ENCODE measurements at regions not wholly inside any gene's neighbourhood (a gene's known extent, or its start where the extent isn't known, plus 50 kb on each side); places are given as distances from the start of the nearest gene placed in this dataset.

GRCh38 chr6:14804001-14804784, 441.7 kb upstream of the JARID2 start:
- H3K36me3 ChIP-seq (ENCODE audit: control insufficient read depth, insufficient read depth, low read length): no peaks in the 10 kb centered on the region
- H3K9me3 ChIP-seq (ENCODE audit: control insufficient read depth, insufficient read depth, low read depth, low read length): no peaks in the 10 kb centered on the region
- in situ Hi-C loops (cut with HindIII; ENCODE audit: low pct_unique_long_range_greater_than_20kb, low sequenced_read_pairs): no loop called here
- H3K27me3 ChIP-seq (ENCODE audit: control insufficient read depth, insufficient read depth, low read length): no peaks in the 10 kb centered on the region
- H3K27ac ChIP-seq (ENCODE audit: low read length): no peak overlapping the region
- TF ChIP-seq POLR2AphosphoS5 (IDR thresholded peaks at IDR 0.05; ENCODE audit: low read depth, low read length): no peak
- no peak for TF ChIP-seq CTCF (IDR thresholded peaks at IDR 0.05)
- TF ChIP-seq SIN3A (IDR thresholded peaks at IDR 0.05; ENCODE audit: borderline replicate concordance, insufficient read depth, low read depth, low read length): no peak
- TF ChIP-seq TCF7L2 (IDR thresholded peaks at IDR 0.05; ENCODE audit: low read depth, low read length): no peak
- TF ChIP-seq REST (IDR thresholded peaks at IDR 0.05; ENCODE audit: insufficient read depth in 1 of 2, low read depth in 2 of 2, low read length in 1 of 2): no peak
- ChIA-PET POLR2A (no interaction called here), CTCF (no interaction called here)
- H3K4me1 ChIP-seq (ENCODE audit: control insufficient read depth, insufficient read depth, low read length): no peaks in the 10 kb centered on the region
- no peak overlapping the region for H3K4me3 ChIP-seq (ENCODE audit: low read depth in 2 of 2, low read length in 2 of 2)
- no TSS peak for BruUV-seq (replicated peaks)
- DNase-seq (ENCODE audit: low read depth, low spot score): no peak
- no peak for ATAC-seq
- intact Hi-C loops (cut with micrococcal nuclease; ENCODE audit: unreplicated experiment): no loop called here

GRCh38 chr6:14804785-14805210, 441.1 kb upstream of the JARID2 start:
- no peaks in the 10 kb centered on the region for H3K36me3 ChIP-seq (ENCODE audit: control insufficient read depth, insufficient read depth, low read length)
- no peak for DNase-seq (ENCODE audit: low read depth, low spot score)
- H3K27ac ChIP-seq (ENCODE audit: low read length): no peak overlapping the region
- in situ Hi-C loops (cut with HindIII; ENCODE audit: low pct_unique_long_range_greater_than_20kb, low sequenced_read_pairs): no loop called here
- no TSS peak for BruUV-seq (replicated peaks)
- POLR2A ChIA-PET: no interaction called here
- no peak for ATAC-seq
- TF ChIP-seq REST (IDR thresholded peaks at IDR 0.05; ENCODE audit: insufficient read depth in 1 of 2, low read depth in 2 of 2, low read length in 1 of 2): no peak
- intact Hi-C loops (cut with micrococcal nuclease; ENCODE audit: unreplicated experiment): no loop called here
- CTCF ChIA-PET: no interaction called here
- H3K4me1 ChIP-seq (ENCODE audit: control insufficient read depth, insufficient read depth, low read length): no peaks in the 10 kb centered on the region
- H3K9me3 ChIP-seq (ENCODE audit: control insufficient read depth, insufficient read depth, low read depth, low read length): no peaks in the 10 kb centered on the region
- no peaks in the 10 kb centered on the region for H3K27me3 ChIP-seq (ENCODE audit: control insufficient read depth, insufficient read depth, low read length)
- H3K4me3 ChIP-seq (ENCODE audit: low read depth in 2 of 2, low read length in 2 of 2): no peak overlapping the region
